GM12865 (cell line): ENCODE measurements at regions not wholly inside any gene's neighbourhood (a gene's known extent, or its start where the extent isn't known, plus 50 kb on each side); places are given as distances from the start of the nearest gene placed in this dataset.

ENCODE experiments used
- DNase-seq: peaks from one replicate; pipeline ENCODE4 v3.0.0; 2010; ENCODE audit warnings: low read depth
- H3K4me3 ChIP-seq: 2 replicates; pipeline ENCODE4 v1.5.1; 2011; ENCODE audit warnings: mild to moderate bottlenecking, low read depth, low read length, control low read depth
- TF ChIP-seq, protein P1 (sequence below): IDR thresholded peaks from 2 replicates; pipeline ENCODE4 v1.5.1; 2011; ENCODE audit warnings: low read length, control low read depth, low read depth, inconsistent platforms; ENCODE audit not compliant: insufficient read depth; ENCODE audit errors: missing control alignments

DNA sequence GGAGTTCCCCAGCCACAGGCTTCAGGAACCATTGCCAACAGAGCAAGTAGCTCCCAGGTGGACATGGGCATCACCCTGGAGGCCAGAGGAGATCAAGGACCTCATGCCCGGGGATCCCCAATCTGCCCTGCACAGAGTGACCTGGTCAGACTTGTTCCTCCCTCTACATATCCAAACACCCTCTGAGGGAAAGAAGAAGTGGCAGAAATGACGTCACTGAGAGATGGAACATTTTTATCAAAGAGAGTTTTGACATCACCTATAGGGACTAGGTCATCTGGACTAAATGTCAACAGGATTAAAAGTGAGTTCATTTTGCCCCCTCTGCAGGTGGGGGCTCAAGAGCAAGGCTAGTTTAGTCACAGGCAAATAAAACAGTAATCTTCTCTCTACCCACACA, 273.7 kb downstream of the SKAP2 start:
- DNase-seq = no peak
- H3K4me3 ChIP-seq = no peak overlapping the region
- TF ChIP-seq, protein P1, sequence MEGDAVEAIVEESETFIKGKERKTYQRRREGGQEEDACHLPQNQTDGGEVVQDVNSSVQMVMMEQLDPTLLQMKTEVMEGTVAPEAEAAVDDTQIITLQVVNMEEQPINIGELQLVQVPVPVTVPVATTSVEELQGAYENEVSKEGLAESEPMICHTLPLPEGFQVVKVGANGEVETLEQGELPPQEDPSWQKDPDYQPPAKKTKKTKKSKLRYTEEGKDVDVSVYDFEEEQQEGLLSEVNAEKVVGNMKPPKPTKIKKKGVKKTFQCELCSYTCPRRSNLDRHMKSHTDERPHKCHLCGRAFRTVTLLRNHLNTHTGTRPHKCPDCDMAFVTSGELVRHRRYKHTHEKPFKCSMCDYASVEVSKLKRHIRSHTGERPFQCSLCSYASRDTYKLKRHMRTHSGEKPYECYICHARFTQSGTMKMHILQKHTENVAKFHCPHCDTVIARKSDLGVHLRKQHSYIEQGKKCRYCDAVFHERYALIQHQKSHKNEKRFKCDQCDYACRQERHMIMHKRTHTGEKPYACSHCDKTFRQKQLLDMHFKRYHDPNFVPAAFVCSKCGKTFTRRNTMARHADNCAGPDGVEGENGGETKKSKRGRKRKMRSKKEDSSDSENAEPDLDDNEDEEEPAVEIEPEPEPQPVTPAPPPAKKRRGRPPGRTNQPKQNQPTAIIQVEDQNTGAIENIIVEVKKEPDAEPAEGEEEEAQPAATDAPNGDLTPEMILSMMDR = no peak

DNA sequence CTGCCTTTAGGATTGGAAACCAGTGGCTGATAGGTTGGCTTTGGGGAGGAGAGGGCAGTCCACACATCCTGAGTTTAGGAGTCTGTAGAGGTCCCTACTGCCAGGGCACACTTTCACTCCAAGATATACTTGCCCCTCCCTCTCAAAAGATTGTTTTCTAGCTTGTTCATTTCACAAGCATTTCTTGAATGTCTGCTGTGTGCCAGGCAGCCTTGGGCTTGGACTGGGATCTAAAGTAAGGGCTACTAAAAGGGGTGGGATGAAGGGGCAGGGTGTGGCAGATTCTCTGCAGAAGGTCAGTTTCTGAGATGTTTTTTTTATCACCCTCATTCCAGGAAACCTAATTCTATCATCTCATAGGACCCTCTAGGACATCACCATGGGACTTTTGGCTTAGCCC, 272.4 kb downstream of the SKAP2 start:
- no peak overlapping the region for H3K4me3 ChIP-seq
- TF ChIP-seq, protein P1 = no peak
- no peak for DNase-seq

DNA sequence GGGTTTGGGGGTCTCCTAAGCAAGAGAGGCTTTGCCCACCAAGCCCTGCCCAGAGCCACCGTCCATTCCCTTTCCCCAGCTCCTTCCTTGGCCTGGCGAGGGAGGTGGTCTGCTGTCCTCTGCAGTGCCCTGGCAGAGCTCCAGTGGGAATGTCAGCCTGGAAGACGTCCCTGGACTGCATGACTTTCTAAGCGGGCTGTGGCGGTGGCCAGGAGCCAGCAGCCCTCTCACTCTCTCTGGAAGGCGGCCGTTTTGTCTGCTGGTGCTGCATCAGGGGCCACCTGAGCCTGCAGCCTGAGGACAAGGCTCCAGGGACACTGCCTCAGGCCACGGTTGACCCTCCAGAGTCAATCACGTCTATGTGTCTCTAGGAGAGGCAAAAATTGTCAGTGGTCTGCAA, 271.0 kb downstream of the SKAP2 start:
- no peak overlapping the region for H3K4me3 ChIP-seq
- TF ChIP-seq, protein P1 = no peak
- no peak for DNase-seq

DNA sequence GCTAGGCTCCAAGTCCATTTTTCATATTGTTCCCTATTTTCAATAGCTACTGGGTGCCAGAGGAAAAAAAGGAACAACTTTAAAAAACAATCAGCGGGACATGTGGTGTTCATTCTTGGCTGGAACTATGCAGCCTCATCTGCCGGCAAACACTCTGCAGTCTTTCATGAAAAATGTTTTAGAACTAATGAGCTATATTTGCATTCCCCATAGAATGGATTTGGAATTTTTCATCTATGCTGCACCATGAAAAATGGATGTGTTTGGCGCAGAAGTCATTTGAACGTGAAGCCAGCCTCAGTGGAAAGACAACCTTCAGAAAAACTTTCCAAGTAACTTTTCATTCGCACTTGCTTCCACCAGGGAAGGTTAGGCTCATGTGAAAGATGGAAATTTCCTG, 270.5 kb downstream of the SKAP2 start:
- H3K4me3 ChIP-seq = no peak overlapping the region
- DNase-seq = no peak
- TF ChIP-seq, protein P1 = no peak

DNA sequence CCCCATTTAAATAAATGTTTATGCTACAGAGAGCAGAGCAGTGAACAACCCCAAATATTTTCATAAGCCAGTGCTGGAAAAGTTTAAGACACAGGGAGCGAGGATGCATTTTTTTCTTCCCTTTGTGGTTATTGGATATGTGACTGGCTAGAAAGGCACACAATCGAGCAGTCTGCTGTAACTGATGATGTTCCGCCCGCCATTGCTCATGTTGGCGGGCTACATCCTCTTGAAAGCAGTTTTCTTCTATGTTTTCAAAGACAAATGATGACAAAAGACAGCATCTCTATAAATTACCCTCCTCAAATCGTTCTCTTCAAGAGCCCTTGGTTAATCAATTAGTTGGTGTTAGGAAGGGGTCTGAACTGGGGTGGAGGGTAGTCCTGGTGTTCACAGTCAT, 269.8 kb downstream of the SKAP2 start:
- no peak for DNase-seq
- no peak overlapping the region for H3K4me3 ChIP-seq
- TF ChIP-seq, protein P1 = no peak

DNA sequence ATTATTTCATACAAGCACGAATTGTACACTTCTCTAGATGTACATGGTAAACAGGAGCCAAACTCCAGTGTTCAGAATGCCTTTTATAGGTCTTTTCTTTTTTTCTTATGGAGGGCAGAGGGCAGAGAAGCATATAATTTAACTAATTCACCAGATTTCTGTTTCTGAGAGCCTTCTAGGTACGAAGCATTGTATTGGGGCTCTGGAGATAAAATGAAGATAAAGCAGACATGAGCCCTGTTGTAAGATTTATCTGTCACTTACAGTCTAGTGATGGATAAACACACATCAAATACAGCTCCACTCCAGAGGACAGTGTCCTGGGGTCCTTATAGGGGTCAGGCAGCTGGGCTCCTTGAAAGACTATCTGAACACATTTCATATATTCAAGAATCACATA, 265.5 kb downstream of the SKAP2 start:
- TF ChIP-seq, protein P1 = no peak
- DNase-seq = no peak
- H3K4me3 ChIP-seq = no peak overlapping the region

DNA sequence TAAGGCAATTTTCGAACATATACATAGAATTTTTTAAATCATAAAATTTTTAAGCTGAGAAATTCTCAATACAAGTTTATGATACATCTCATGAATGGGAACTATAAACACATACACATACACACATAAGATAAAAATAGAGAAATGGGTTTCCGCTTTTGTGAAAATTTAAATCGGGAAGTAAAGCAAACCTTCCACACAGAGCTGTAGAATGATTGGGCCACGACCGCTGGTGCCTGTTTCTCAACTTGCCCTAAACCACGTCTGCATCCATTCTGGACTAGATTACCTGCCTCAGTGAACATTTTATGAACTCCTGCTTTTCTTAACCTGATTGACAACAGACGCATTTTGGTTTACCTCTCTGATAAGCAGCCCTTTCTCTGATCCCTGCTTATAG, 264.4 kb downstream of the SKAP2 start:
- no peak for DNase-seq
- TF ChIP-seq, protein P1 = no peak

More for the DNA sequence above, 264.4 kb downstream of the SKAP2 start:
- no peak overlapping the region for H3K4me3 ChIP-seq
